ENCODE measurements at regions not wholly inside any gene's neighbourhood (a gene's known extent, or its start where the extent isn't known, plus 50 kb on each side); places are given as distances from the start of the nearest gene placed in this dataset.

GRCh38 chr21:27057997-27058396 lies 91.1 kb upstream of the ADAMTS5 start:
- TF ChIP-seq CTCF (IDR thresholded peaks at IDR 0.05; ENCODE audit: insufficient read depth, low read length, poor library complexity, severe bottlenecking) (no peak), EZH2phosphoT487 (conservative IDR thresholded peaks at IDR 0.05; ENCODE audit: low read length) (no peak)
